Kidney (tissue), 13 donors: ENCODE measurements at regions not wholly inside any gene's neighbourhood (a gene's known extent, or its start where the extent isn't known, plus 50 kb on each side); places are given as distances from the start of the nearest gene placed in this dataset.

Experiments
- DNase-seq, 5 donors: peaks; one replicate each; pipeline ENCODE4 v3.0.0-alpha.2; 2013 to 2020
- FAIRE-seq: peaks from 2 replicates; lab custom pipeline; 2012; peaks lifted over from hg19 to GRCh38; lab: Jason Lieb, UNC
- H3K27ac ChIP-seq, 2 donors: one replicate each; pipeline ENCODE4 v1.7.0; 2013; ENCODE audit warnings: low read depth in 2 of 2, low read length in 2 of 2, inconsistent platforms in 1 of 2
- H3K27me3 ChIP-seq: one replicate; pipeline ENCODE4 v1.7.1; 2013; ENCODE audit warnings: low read length, inconsistent platforms; ENCODE audit not compliant: control insufficient read depth, insufficient read depth
- H3K36me3 ChIP-seq, 3 donors: one replicate each; pipeline versions ENCODE4 v1.7.0 to v1.7.1; 2013; ENCODE audit warnings: low read length in 3 of 3, control low read depth in 1 of 3, inconsistent platforms in 1 of 3; ENCODE audit not compliant: insufficient read depth in 3 of 3, control insufficient read depth in 2 of 3
- H3K4me1 ChIP-seq, 3 donors: one replicate each; pipeline versions ENCODE4 v1.7.0 to v1.7.1; 2013; ENCODE audit warnings: low read length in 3 of 3, inconsistent platforms in 1 of 3, low read depth in 1 of 3; ENCODE audit not compliant: control insufficient read depth in 2 of 3, insufficient read depth in 2 of 3
- H3K4me3 ChIP-seq, 3 donors: one replicate each; pipeline versions ENCODE4 v1.7.0 to v1.8.1; 2013; ENCODE audit warnings: low read length in 3 of 3, control low read depth in 1 of 3, inconsistent platforms in 1 of 3
- H3K9ac ChIP-seq, 3 donors: one replicate each; pipeline versions ENCODE4 v1.7.0 to v1.7.1; 2013; ENCODE audit warnings: low read length in 3 of 3, control low read depth in 1 of 3, inconsistent platforms in 1 of 3
- H3K9me3 ChIP-seq, 3 donors: one replicate each; pipeline versions ENCODE4 v1.7.0 to v1.7.1; 2013; ENCODE audit warnings: low read length in 3 of 3, control low read depth in 1 of 3, inconsistent platforms in 1 of 3; ENCODE audit not compliant: control insufficient read depth in 2 of 3, insufficient read depth in 1 of 3
- intact Hi-C: fragments of 100-400 bp; cut with DNase I; formaldehyde crosslinking; loops from one replicate; pipeline ENCODE4 v1.11.1; 2022
- TF ChIP-seq, protein P1 (sequence below): IDR thresholded peaks from 3 replicates; pipeline ENCODE4 v1.5.1; 2012; ENCODE audit warnings: mild to moderate bottlenecking, moderate library complexity, borderline replicate concordance; ENCODE audit not compliant: insufficient read depth; ENCODE audit errors: extremely low read depth
- donor health status: control.
- donor health status: control.
- donor health status: control.
- donor health status: control.
- donor health status: control.
- donor health status: DM: yes; HTN: yes; CAD: no.
- donor health status: Normal renal cell carcinoma (clear cell type).

DNA sequence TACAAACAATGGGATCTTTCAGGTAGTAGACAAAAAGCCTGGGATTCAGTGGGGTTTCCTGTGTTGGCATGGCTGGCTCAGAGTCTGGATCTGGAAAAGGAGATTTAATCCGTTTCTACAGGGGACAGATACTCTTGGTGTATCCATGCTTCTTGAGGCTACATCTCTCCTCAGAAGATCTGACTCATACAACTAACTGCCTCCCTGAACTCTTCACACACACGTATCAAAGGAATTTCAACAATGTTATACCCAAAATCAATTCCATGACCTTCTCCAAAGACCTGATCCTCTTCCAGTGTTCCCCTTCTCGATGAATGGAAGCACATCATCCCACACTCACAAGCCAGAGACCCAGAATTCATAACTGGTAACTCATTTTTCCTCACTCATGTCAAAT is 435.3 kb upstream of the NBEA start:
- H3K27me3 ChIP-seq, result no peaks in the 10 kb centered on the region
- H3K4me3 ChIP-seq, result no peak overlapping the region
- no peak overlapping the region for H3K9ac ChIP-seq
- H3K36me3 ChIP-seq, result no peaks in the 10 kb centered on the region
- intact Hi-C loops, result no loop called here
- no peaks in the 10 kb centered on the region for H3K4me1 ChIP-seq
- no peak for FAIRE-seq
- TF ChIP-seq, protein P1, sequence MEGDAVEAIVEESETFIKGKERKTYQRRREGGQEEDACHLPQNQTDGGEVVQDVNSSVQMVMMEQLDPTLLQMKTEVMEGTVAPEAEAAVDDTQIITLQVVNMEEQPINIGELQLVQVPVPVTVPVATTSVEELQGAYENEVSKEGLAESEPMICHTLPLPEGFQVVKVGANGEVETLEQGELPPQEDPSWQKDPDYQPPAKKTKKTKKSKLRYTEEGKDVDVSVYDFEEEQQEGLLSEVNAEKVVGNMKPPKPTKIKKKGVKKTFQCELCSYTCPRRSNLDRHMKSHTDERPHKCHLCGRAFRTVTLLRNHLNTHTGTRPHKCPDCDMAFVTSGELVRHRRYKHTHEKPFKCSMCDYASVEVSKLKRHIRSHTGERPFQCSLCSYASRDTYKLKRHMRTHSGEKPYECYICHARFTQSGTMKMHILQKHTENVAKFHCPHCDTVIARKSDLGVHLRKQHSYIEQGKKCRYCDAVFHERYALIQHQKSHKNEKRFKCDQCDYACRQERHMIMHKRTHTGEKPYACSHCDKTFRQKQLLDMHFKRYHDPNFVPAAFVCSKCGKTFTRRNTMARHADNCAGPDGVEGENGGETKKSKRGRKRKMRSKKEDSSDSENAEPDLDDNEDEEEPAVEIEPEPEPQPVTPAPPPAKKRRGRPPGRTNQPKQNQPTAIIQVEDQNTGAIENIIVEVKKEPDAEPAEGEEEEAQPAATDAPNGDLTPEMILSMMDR, result no peak
- no peak overlapping the region for H3K27ac ChIP-seq
- DNase-seq, result no peak
- H3K9me3 ChIP-seq, result no peaks in the 10 kb centered on the region

DNA sequence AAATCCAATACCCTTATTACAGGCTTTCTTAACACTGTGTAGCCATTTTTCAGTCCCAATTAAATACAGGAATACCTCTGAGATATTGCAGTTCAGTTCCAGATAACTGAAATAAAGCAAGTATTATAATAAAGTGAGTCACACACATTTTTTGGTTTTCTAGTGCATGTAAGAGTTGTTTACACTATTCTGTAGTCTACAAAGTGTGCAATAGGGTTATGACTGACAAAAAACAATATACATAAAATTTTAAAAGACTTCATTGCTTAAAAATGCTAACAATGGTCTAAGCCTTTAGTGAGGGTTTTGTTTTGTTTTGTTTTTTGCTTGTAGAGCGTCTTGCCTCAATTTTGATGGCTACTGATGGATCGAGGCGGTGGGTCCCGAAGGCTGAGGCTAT is 434.4 kb upstream of the NBEA start:
- TF ChIP-seq, protein P1, result no peak
- intact Hi-C loops, result no loop called here
- Histone ChIP-seq H3K27ac (no peak overlapping the region), H3K36me3 (no peaks in the 10 kb centered on the region), H3K9me3 (no peaks in the 10 kb centered on the region), H3K4me1 (no peaks in the 10 kb centered on the region), H3K9ac (no peak overlapping the region), H3K27me3 (no peaks in the 10 kb centered on the region), H3K4me3 (no peak overlapping the region)
- no peak for DNase-seq
- no peak for FAIRE-seq

DNA sequence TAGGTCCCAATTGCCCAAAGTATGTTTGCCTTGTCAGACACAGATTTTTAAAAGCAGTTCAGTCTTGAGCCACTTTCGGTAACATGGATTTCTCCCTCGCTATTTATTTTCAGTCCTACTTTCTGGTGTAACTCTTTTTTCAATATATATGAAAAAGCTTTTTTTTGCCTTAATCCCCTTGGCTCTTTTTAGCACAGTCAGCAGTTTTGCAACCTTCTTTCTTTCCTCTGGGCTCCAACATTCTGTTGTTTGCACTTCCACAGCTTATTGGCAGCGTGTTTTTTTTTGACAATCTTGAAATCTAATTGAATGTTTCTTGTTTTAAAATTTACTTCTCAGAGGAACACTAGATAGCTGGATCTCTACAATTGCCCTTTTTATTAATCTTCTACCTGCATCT is 429.3 kb upstream of the NBEA start:
- no peak for FAIRE-seq
- Histone ChIP-seq H3K27me3 (no peaks in the 10 kb centered on the region), H3K36me3 (no peaks in the 10 kb centered on the region), H3K27ac (no peak overlapping the region), H3K9ac (no peak overlapping the region), H3K9me3 (no peaks in the 10 kb centered on the region), H3K4me1 (no peaks in the 10 kb centered on the region), H3K4me3 (no peak overlapping the region)
- intact Hi-C loops, result no loop called here
- no peak for DNase-seq
- TF ChIP-seq, protein P1, result no peak

DNA sequence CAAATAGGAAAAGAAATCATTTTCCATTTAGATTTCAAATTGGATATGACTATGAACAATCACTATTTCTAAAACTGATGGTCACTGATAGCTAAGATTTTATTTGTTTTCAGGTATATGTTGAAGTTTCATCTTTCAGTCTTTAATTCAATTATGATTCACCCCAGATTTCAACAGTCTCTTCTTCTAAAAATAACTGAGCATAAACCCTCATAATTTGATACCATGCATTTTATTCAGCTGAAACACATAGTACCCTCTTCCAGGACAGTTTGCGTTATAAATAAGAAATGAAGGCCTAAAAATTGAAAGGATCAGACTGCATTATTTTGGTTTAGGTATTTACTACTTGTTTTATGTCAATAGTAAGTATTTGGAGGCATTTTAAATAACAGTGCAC is 428.5 kb upstream of the NBEA start:
- Histone ChIP-seq H3K27ac (no peak overlapping the region), H3K27me3 (no peaks in the 10 kb centered on the region), H3K9me3 (no peaks in the 10 kb centered on the region), H3K4me3 (no peak overlapping the region), H3K36me3 (no peaks in the 10 kb centered on the region), H3K4me1 (no peaks in the 10 kb centered on the region), H3K9ac (no peak overlapping the region)
- no peak for DNase-seq
- TF ChIP-seq, protein P1, result no peak
- intact Hi-C loops, result no loop called here
- no peak for FAIRE-seq
